Caco-2 (cell line): ENCODE measurements at regions not wholly inside any gene's neighbourhood (a gene's known extent, or its start where the extent isn't known, plus 50 kb on each side); places are given as distances from the start of the nearest gene placed in this dataset.

Experiments used
- BruUV-seq: library from RNA; stranded (reverse); fragments of 400-500 nt; replicated peaks from 2 replicates; lab custom pipeline; 2021; lab: Mats Ljungman, UMichigan
- CTCF ChIA-PET: fragments of 300-600 bp; sonication (Branson Sonifier 250); formaldehyde crosslinking; loops from one replicate; lab custom pipeline; 2022; ENCODE audit warnings: antibody characterized with exemption; lab: Charles Lee
- POLR2A ChIA-PET: fragments of 300-600 bp; sonication (Branson Sonifier 250); formaldehyde crosslinking; loops from one replicate; lab custom pipeline; 2022; ENCODE audit warnings: antibody characterized with exemption; lab: Charles Lee
- DNase-seq, 2 experiments: peaks; one replicate each; pipeline versions ENCODE4 v3.0.0 to v3.0.0-alpha.2; 2020 to 2022
- H3K27me3 ChIP-seq: replicated peaks from 2 replicates; pipeline ENCODE4 v1.6.0; 2011; ENCODE audit warnings: low read length; ENCODE audit not compliant: control insufficient read depth, insufficient read depth
- H3K36me3 ChIP-seq: 2 replicates; pipeline ENCODE4 v1.5.1; 2011; ENCODE audit warnings: low read length; ENCODE audit not compliant: control insufficient read depth, insufficient read depth
- H3K4me1 ChIP-seq: fragments of 250-450 bp; sonication (Bioruptor Pico); 2 replicates; pipeline ENCODE4 v1.5.1; 2020; ENCODE audit warnings: mild to moderate bottlenecking
- H3K4me3 ChIP-seq: 2 replicates; pipeline ENCODE4 v1.5.1; 2011; ENCODE audit warnings: low read depth, mild to moderate bottlenecking, control low read depth, low read length
- H3K9me3 ChIP-seq: fragments of 250-450 bp; sonication (Bioruptor Pico); 2 replicates; pipeline ENCODE4 v1.5.1; 2020; ENCODE audit warnings: mild to moderate bottlenecking, moderate library complexity
- H3K27ac Mint-ChIP-seq: one replicate; pipeline ENCODE4 v1.8.0; 2022; ENCODE audit warnings: mixed read lengths; ENCODE audit not compliant: unreplicated experiment
- H3K27me3 Mint-ChIP-seq: one replicate; pipeline ENCODE4 v1.8.0; 2022; ENCODE audit warnings: mixed read lengths; ENCODE audit not compliant: insufficient read depth, unreplicated experiment
- H3K36me3 Mint-ChIP-seq: one replicate; pipeline ENCODE4 v1.8.0; 2022; ENCODE audit warnings: mild to moderate bottlenecking, mixed read lengths; ENCODE audit not compliant: insufficient read depth, unreplicated experiment
- H3K4me1 Mint-ChIP-seq: one replicate; pipeline ENCODE4 v1.8.0; 2022; ENCODE audit warnings: low read depth, mixed read lengths; ENCODE audit not compliant: unreplicated experiment
- H3K4me3 Mint-ChIP-seq: one replicate; pipeline ENCODE4 v1.8.0; 2022; ENCODE audit warnings: mild to moderate bottlenecking, moderate library complexity, mixed read lengths; ENCODE audit not compliant: unreplicated experiment
- H3K9me3 Mint-ChIP-seq: one replicate; pipeline ENCODE4 v1.8.0; 2022; ENCODE audit warnings: mixed read lengths; ENCODE audit not compliant: unreplicated experiment
- CTCF ChIP-seq, 2 experiments: fragments of 200-600 bp in 1 of 2; IDR thresholded peaks; 1 replicate in 1 of 2; 2 replicates in 1 of 2; pipeline versions ENCODE4 v1.5.1 to v1.8.0; 2011 to 2022; ENCODE audit warnings: antibody characterized with exemption in 1 of 2, control low read depth in 1 of 2, inconsistent platforms in 1 of 2, low read depth in 1 of 2, low read length in 1 of 2, mild to moderate bottlenecking in 1 of 2, moderate library complexity in 1 of 2; ENCODE audit not compliant: insufficient read depth in 1 of 2, severe bottlenecking in 1 of 2, unreplicated experiment in 1 of 2
- intact Hi-C: fragments of 100-400 bp; cut with micrococcal nuclease; formaldehyde crosslinking; loops from one replicate; pipeline ENCODE4 v1.10.0; 2022; ENCODE audit not compliant: unreplicated experiment

- H3K9me3 Mint-ChIP-seq, result no peaks in the 10 kb centered on the region
- no peak overlapping the region for H3K4me3 Mint-ChIP-seq
- Histone ChIP-seq H3K9me3 (no peaks in the 10 kb centered on the region), H3K4me3 (no peak overlapping the region), H3K4me1 (no peaks in the 10 kb centered on the region), H3K27me3 (no peaks in the 10 kb centered on the region), H3K36me3 (no peaks in the 10 kb centered on the region)
- BruUV-seq, result no TSS peak
- intact Hi-C loops, result no loop called here
- no peak for TF ChIP-seq CTCF (IDR thresholded peaks at IDR 0.05; ENCODE audit: insufficient read depth in 1 of 2, low read depth in 1 of 2, low read length in 1 of 2, severe bottlenecking in 1 of 2, unreplicated experiment in 1 of 2)
- no peaks in the 10 kb centered on the region for H3K27me3 Mint-ChIP-seq
- no peaks in the 10 kb centered on the region for H3K36me3 Mint-ChIP-seq
- no peak for DNase-seq
- POLR2A ChIA-PET, result no interaction called here
- no peaks in the 10 kb centered on the region for H3K4me1 Mint-ChIP-seq
- CTCF ChIA-PET, result no interaction called here
- H3K27ac Mint-ChIP-seq, result no peak overlapping the region
Observed at GRCh38 chr4:66035701-66036100, 365.4 kb upstream of the EPHA5 start.

GRCh38 chr4:66034671-66035070 is 364.4 kb upstream of the EPHA5 start:
- intact Hi-C loops, result no loop called here
- Histone ChIP-seq H3K4me1 (no peaks in the 10 kb centered on the region), H3K9me3 (no peaks in the 10 kb centered on the region), H3K27me3 (no peaks in the 10 kb centered on the region), H3K4me3 (no peak overlapping the region), H3K36me3 (no peaks in the 10 kb centered on the region)
- no peak overlapping the region for H3K4me3 Mint-ChIP-seq
- DNase-seq, result no peak
- TF ChIP-seq CTCF (IDR thresholded peaks at IDR 0.05; ENCODE audit: insufficient read depth in 1 of 2, low read depth in 1 of 2, low read length in 1 of 2, severe bottlenecking in 1 of 2, unreplicated experiment in 1 of 2), result no peak
- no peaks in the 10 kb centered on the region for H3K9me3 Mint-ChIP-seq
- H3K27ac Mint-ChIP-seq, result no peak overlapping the region
- no TSS peak for BruUV-seq
- H3K27me3 Mint-ChIP-seq, result no peaks in the 10 kb centered on the region
- H3K36me3 Mint-ChIP-seq, result no peaks in the 10 kb centered on the region
- H3K4me1 Mint-ChIP-seq, result no peaks in the 10 kb centered on the region
- POLR2A ChIA-PET, result no interaction called here
- CTCF ChIA-PET, result no interaction called here

GRCh38 chr4:66034262-66034661 is 364.0 kb upstream of the EPHA5 start:
- Histone ChIP-seq H3K27me3 (no peaks in the 10 kb centered on the region), H3K4me1 (no peaks in the 10 kb centered on the region), H3K36me3 (no peaks in the 10 kb centered on the region), H3K4me3 (no peak overlapping the region), H3K9me3 (no peaks in the 10 kb centered on the region)
- ChIA-PET CTCF (no interaction called here), POLR2A (no interaction called here)
- DNase-seq, result no peak
- Mint-ChIP-seq H3K27me3 (no peaks in the 10 kb centered on the region), H3K36me3 (no peaks in the 10 kb centered on the region), H3K27ac (no peak overlapping the region), H3K9me3 (no peaks in the 10 kb centered on the region), H3K4me3 (no peak overlapping the region), H3K4me1 (no peaks in the 10 kb centered on the region)
- no peak for TF ChIP-seq CTCF (IDR thresholded peaks at IDR 0.05; ENCODE audit: insufficient read depth in 1 of 2, low read depth in 1 of 2, low read length in 1 of 2, severe bottlenecking in 1 of 2, unreplicated experiment in 1 of 2)
- no TSS peak for BruUV-seq
- intact Hi-C loops, result no loop called here
